ENCODE measurements at regions not wholly inside any gene's neighbourhood (a gene's known extent, or its start where the extent isn't known, plus 50 kb on each side); places are given as distances from the start of the nearest gene placed in this dataset.
"Not testable (repeated sequence)": the region's sequence is repeated elsewhere in the genome, so short reads cannot be mapped to it uniquely, and the experiment has no call there.

DNA sequence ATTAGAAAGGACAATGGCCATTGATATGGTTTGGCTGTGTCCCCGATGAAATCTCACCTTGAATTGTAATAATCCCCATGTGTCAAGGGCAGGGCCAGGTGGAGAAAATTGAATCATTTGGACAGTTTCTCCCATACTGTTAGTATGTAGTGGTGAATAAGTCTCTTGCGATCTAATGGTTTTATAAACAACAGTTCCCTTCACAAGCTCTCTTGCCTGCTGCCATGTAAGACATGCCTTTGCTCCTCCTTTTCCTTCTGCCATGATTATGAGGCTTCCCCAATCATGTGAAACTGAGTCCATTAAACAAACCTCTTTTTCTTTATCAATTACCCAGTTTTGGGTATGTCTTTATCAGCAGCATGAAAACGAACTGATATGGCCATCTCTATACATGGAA lies 302.7 kb downstream of the SFMBT2 start:
- DNase-seq: no peak

DNA sequence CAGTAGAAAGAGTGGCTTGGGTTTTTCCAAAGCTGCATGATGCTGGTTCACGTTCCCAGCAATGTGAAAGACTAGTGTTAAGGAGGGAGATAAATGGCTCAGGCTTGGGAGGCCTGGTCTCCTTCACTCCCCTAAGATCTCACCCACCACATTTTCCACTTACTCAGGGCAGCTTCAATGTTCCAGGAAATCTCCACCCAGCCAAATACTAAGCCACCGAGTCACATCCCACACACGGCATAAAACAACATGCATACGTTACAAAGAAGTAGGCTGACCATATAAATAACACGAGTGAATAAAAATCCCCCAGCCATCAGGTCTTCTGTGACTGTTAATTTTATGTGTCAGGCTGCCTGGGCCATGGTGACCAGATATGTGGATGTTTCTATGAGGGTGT lies 303.5 kb downstream of the SFMBT2 start:
- DNase-seq: no peak

DNA sequence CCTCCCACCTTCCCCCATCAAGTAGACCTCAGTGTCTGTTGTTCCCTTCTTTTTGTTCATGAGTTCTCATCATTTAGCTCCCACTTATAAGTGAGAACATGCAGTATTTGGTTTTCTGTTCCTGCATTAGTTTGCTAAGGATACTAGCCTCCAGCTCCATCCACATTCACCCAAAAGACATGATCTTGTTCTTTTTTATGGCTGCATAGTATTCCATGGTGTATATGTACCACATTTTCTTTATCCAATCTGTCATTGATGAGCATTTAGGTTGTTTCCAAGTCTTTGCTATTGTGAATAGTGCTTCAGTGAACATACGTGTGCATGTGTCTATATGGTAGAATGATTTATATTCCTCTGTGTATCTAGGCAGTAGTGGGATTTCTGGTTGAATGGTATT lies 306.5 kb downstream of the SFMBT2 start:
- DNase-seq: not testable (repeated sequence)

DNA sequence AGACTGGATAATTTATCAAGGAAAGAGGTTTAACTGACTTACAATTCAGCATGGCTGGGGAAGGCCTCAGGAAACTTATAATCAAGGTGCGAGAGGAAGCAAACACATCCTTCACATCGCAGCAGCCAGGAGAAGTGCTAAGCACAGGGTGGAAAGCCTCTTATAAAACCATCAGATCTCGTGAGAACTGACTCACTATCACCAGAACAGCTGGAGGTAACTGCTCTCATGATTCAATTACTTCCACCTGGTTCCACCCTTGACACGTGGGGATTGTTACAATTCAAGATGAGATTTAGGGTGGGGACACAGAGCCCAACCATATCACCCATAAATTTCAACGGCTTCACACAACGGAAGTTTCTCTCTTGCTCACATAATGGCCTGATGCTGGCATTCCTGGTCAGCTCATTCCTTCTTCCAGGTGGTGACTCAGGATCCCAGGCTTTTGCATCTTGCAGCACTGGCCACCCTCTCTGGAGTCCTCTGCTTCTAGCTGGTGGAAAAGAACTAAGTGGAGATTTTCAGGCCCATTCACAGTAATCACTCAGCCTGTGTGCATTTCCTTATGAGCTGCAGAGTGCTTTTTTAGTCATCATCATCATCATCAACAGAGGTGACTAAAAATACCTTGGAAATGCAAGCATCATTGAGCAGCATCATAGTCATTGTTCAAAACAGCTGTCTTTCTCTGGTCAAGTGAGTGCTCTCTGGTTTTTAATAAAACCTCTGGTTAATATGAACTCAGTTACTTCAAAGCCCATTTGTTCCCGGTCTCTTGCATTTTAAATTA lies 308.1 kb downstream of the SFMBT2 start:
- no peak for DNase-seq

DNA sequence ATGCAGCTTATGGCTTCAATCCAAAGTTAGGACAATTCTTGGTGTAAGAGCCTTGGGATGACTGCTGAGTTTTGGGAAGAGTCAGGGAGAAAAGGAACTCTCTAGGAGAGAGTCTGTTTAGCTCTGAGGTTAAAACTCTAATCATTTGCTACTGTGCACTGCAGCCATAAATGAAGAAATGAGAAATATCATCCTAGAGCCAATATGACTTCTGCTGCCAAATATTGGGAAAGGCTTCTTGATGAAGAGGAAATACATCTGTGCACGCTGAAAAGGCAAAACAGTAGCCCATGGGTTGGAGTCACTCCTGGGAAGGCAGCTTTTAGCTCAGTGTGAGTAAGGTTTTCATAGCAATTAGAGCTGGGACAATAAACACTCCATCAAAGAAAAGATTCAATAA lies 308.8 kb downstream of the SFMBT2 start:
- no peak for DNase-seq

DNA sequence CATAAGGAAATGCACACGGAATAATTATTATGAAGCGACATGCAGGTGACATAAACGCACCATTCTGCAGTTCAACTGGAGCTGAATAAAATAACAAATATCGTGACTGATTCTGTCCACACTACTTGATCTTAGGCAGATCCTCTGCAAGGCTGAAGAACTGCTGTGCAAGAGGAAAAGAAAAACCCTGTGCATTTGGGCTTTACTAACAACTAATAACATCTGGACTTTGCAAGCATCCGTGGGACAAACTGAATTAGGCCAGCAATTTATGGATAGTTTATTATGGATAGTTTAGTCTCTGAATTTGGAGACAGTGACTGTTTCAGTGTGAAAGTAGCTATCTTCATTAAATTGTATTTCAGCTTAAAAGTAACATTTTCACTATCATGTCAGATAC lies 309.4 kb downstream of the SFMBT2 start:
- no peak for DNase-seq

DNA sequence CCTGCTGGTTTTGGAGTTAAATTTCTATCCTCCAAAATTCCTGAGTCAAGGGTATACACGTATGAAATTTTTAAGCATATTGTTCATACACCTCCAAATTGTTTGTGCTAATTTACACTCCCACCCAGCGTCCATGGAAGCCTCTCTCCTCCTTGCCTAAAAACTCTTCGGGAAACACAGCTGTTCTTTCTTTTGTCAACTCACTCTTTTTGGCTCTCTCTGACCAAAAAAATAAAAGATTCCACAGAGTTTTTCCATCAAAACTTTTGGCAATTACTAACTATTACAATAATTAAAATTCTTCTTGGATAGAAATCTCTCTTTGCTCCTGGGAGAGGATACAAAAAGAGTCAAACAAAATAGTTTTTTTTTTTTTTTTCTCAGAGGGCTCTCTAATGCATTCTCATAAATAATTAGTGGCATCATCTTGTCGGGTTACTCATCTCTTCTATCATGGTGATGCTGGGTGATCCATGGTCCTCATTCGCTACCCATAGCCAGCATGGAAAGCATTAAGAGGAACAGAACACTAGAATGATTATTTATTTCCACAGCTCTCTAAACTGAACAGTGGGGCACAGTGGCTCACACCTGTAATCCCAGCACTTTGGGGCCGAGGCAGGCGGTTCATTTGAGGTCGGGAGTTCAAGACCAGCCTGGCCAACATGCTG lies 310.7 kb downstream of the SFMBT2 start:
- DNase-seq: no peak

DNA sequence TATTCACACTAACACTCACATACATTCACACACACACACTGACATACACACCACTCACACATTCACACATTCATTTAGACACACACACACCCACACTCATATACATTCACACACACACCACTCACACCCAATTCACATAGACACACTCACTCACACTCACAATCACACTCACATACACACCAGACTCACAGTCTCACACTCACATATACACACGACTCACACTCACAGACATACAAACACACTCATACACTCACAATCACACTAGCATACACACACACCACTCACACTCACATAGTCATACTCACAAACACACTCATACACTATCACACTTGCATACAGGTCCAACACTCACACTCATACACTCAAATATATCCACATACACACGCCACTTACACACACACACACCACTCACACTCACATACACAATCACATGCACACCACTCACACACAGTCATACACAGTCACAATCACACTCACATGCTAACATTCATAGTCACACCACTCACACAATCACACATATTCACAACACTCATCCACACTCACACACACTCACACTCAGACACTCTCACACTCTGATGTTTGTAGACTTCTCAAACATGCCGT lies 312.6 kb downstream of the SFMBT2 start:
- no peak for DNase-seq

DNA sequence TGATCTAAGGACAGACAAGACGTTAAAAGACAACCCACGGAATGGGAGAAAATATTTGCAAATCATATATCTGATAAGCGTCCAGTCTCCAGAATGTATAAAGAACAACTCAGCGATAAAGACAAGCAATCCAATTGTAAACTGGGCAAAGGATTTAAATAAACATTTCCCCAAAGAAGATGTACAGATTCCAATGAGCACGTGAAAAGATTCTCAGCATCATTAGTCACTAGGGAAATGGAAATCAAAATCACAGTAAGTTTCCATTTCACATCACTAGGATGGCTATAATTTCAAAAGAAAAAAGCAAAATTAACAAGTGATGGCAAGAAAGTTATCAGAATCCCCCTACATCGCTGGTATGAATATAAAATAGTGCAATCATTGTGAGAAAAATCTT lies 316.1 kb downstream of the SFMBT2 start:
- no peak for DNase-seq

DNA sequence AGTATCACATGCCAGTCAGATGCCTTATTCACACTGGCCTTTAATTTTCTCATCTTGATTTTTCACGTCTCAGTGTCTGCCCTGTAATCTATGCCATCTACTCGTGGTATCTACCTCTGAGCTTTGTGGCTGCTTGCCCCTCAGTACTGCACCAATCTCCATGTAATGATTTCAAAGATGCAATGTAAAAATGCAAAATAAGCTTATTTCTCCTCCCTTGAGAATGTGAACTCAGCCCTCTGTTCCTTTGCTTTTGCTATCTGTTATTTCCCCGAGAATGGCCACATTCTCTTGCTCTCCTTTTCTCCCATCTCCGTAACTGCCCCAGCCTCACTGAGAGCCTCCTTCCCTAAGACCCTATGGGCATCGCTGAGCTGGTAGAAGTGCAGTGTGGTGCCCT lies 317.5 kb downstream of the SFMBT2 start:
- DNase-seq: no peak

DNA sequence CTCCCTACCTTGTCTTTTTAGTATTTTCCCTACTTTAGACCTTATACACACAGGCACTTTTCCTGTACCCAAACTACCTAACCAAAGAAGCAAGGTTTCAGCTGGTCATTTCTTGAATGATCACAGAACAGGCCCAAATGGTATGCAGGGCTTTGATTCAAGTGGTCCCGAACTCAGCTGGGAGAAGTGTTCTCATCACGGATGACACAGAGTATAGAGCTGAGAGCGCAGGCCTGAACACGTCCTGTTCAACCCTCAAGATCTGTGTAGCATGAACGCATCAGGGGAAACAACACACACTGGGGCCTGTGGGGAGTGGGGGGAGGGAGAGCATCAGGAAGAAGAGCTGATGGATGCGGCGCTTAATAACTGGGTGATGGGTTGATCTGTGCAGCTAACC lies 318.2 kb downstream of the SFMBT2 start:
- DNase-seq: no peak

DNA sequence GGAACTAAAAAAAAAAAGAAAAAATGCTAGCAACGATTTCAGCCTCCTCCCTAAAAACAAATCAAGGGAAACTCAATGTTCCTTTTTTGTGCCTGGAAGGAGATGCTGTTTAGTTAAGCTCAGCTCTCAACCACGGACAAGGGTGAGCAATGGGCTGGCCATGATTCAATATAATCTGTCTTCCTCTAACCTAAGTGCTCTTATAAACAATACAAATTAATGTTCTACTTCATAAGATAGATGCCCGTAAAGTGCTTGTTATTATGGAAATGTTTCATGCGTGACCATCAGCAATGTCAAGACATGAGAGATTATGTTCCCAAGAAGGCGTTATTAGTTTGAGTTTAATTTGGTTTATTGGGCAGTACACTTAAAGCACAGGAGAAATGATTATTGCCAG lies 320.3 kb downstream of the SFMBT2 start:
- DNase-seq: no peak

DNA sequence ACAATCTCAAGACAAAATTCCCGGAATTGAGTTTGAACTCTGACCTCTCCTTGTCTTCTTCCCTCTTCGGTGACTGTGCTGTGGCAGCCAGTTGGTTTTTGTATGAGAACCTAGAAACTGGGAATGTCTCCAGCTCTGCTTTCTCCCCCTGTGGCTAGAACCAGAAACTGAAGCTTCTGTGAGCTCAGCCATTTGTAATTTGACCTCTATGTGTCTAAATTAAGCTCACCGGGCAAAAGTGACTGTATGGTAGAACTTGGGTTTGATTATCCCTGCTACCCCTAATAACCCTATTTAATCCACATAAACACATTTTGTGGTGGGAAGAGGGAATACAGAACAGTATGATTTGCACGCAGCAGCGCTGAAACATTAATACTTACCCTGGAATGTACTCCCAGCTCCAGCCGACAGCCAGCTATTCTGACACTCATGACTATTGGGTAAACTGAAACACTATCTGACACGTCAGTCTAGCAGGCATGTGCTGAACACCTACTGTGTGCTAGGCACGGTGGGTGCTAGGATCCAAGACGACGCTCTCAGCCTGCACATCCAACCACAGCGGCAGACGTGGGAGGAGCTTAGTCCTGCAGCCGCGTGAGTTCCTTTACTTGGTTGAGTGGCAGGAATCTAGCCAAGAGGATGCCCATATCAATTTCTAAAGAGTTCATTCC lies 324.8 kb downstream of the SFMBT2 start:
- no peak for DNase-seq

DNA sequence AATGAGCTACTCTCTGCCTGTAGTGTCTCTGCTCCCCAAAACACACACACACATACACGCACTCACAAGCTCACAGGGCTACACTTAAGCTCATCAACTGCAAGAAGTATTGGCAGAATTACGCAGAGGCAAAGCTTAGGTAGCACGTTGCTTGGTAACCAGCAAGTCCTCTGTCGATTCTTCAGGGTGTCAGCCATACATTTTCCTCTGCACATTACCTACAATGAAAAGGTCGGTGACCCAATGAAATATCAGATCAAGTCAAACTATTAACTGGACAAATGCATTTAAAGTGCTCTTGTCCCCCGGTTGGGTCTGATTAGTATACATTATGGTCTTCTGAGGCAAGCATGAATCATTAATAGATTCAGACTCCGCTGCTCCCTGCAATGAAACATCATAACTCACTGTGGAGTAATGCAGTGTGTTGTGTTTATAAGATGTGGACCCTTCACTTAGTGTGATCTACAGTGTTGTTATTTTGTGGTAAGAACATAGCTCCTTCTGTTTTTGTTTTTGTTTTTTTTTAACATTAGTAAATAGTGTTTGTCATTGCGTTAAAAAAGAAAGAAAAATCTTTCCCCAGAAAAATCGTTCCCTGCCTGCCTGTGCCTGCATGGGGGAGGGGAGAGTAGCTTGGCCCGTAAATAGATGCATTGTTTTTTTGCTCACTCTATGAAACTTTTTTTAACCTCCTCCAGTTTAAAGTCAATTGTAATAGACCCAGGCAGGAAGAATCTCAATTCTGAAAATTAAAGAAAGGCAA lies 325.5 kb downstream of the SFMBT2 start:
- DNase-seq: no peak

DNA sequence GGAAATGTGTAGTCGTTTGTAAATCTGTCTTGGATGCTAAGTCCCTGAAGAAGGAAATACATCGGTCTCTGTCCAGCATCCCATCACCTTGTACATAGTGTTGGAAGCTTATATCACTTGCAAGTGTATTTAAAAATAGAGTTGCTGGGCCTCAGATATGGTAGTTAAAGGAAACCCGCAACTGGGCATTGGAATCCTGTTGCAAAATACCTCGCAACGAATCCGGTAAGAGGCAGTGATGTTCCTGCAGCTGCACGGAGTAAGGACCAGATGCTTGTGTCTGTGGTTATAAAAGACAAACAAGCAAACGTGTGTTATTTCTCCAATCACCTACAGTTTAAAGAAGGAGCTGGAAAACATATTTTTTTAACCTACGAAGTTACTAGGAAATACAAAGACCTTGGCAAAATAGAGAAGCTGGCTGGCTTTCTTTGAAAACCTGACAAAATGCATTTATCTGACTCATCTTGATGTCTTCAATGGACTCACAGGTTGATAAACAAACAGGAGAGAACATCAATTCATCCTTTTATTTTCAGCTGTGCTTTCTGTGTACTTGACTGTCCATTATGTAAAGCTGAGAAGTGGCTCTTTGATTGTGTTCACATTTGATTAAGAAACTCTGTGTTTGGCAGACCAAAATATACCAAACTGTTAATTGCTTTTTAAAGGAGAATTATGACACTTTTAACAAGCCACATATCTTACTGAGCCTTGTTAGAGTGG lies 326.4 kb downstream of the SFMBT2 start:
- no peak for DNase-seq

DNA sequence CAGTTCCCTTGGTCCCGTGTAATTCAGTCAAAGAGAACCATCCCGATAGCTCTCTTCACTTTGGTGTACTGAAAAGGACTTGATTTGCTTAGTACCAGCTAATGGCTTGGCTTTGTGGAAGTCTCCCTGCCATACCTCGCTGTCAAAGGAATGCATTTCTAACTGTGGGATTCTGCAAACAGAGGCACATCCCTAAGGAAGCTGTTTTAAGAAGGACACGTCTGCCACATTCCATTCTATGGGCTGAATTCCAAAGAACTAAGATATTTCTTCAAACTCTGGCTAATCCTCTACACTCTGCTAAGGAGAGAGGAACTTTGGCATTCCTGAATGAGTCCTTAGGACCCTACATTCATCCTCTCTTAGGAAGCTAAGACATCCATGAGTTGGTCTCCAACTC lies 327.9 kb downstream of the SFMBT2 start:
- no peak for DNase-seq

DNA sequence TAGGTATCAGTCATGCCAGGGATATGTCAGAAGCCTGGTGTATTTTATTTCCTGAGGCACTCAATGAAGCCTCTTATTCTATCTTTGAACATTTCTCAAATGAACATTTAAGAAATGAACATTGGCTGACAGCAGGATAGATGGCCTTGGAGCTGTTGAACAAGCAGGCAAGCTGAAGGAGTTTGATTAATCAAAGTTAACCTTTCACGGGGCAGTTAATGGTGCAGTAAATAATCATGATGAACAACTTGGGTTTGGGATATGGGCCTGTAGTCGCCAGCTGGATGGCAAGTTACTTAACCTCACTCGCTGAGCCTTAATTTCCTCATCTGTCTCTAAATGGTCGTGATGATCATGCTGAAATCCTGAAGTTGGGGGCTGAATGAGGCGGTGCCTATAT lies 333.0 kb downstream of the SFMBT2 start:
- no peak for DNase-seq

DNA sequence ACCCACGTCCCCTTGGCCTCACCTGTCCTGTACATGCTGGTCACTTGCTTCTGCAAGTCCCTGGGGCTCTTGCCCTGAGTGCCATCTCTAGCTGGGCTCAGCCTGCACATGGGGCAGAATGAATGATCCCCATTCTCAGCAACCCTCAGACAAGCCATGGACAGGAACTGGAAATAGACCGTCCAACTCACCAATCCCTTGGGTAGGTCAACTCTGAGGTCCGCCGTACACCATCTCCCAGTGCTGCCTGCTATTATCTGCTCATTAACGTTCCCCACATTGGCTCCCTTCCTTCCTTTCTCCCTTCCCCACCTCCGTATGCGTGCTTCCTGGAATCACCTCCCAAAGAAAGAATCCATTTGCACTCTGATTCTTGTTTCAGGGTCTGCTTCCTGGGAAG lies 335.0 kb downstream of the SFMBT2 start:
- DNase-seq: no peak

DNA sequence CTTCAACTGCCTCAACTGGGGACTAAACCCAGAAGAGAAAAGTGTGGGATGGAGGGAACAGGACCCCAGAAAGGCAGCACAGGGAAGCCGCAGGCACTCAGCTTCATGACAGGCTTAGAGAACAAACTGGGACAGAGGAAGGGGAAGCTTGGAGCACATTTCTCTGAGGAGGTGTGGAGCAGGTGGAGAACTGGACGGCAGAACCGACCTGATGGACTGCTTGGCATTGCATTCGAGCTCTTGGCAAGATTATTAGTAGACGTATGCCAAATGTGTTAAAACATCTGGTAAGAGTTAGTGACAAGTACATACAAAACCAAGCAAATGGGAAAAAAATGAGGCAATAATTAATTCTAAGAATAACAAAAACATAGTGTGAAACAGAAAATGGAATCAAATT lies 335.7 kb downstream of the SFMBT2 start:
- no peak for DNase-seq

DNA sequence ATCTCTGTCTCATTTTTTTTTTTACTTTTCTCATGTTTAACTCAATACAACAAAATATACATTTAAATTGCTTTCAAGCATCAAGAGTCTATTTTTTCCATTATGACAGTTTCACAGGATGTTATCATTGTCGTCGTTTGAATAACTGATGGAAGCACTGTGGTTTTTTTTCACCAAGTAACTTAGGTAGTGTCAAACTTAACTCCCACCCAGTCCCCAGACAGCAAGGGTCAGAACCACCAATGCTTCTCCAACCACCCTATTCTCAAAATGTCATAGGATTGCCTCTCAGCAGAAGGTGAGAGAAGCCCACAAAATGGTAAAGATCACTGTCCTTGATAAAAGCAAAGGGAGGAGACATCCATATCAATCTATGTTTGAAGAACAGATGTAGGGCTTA lies 339.4 kb downstream of the SFMBT2 start:
- no peak for DNase-seq

DNA sequence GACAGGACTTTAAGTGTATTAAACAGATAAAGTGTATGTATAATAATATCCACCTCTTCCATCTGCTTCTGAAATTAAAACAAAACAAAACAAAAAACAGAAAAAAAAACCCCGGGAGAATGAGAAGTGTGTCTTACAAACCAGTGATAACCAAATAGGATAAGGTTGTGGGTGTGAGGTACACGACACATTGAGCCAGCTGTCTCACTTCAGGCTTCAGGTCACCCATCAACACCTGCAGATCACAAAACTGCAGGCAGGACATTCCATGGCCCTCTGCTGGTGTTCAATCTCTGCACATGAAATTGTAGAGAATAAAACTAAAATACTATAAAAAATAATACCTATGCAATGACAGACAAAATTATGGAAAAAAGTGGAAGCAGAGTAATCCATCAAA lies 339.9 kb downstream of the SFMBT2 start:
- no peak for DNase-seq

DNA sequence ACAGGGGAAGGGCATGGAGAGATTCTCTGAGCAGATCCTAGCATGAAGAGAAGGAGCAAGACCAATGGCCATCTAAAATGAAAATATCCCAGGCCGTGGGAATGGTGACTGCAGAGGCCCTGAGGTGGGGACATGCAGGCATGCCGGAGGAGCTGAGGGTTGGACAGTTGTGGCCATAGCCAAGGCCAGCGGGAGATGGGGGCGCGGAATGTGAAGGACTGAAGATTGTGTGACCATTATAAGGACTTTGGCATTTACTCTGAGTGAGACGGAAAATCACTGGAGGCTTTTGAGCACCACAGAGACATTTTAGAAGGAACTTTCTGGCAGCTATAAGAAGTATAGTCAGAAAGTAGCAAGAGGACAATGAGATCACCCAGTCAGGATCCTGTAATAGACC lies 341.1 kb downstream of the SFMBT2 start:
- no peak for DNase-seq

All from NCI-H526 treated with DMSO at 0.1 percent for 48 hours (cell line).